Ishikawa (cell line): ENCODE measurements at regions not wholly inside any gene's neighbourhood (a gene's known extent, or its start where the extent isn't known, plus 50 kb on each side); places are given as distances from the start of the nearest gene placed in this dataset.

Experiments
- CEBPB ChIP-seq: IDR thresholded peaks from 2 replicates; pipeline ENCODE4 v1.6.1; 2012
- CREB1 ChIP-seq: IDR thresholded peaks from 2 replicates; pipeline ENCODE4 v1.6.1; 2012; ENCODE audit warnings: low read depth
- EGR1 ChIP-seq: IDR thresholded peaks from 2 replicates; pipeline ENCODE4 v1.6.1; 2012
- EP300 ChIP-seq: IDR thresholded peaks from 2 replicates; pipeline ENCODE4 v1.6.1; 2012; ENCODE audit warnings: borderline replicate concordance
- FOXM1 ChIP-seq: IDR thresholded peaks from 2 replicates; pipeline ENCODE4 v1.6.1; 2012; ENCODE audit warnings: low read depth, borderline replicate concordance
- NFIC ChIP-seq: IDR thresholded peaks from 2 replicates; pipeline ENCODE4 v1.6.1; 2012
- RAD21 ChIP-seq: IDR thresholded peaks from 2 replicates; pipeline ENCODE4 v1.6.1; 2012; ENCODE audit warnings: low read depth
- REST ChIP-seq: IDR thresholded peaks from 2 replicates; pipeline ENCODE4 v1.6.1; 2012; ENCODE audit warnings: low read depth, mild to moderate bottlenecking
- TAF1 ChIP-seq: IDR thresholded peaks from 2 replicates; pipeline ENCODE4 v1.6.1; 2012; ENCODE audit warnings: low read depth, mild to moderate bottlenecking
- TCF12 ChIP-seq: IDR thresholded peaks from 2 replicates; pipeline ENCODE4 v1.6.1; 2012; ENCODE audit warnings: low read depth
- TEAD4 ChIP-seq: IDR thresholded peaks from 2 replicates; pipeline ENCODE4 v1.6.1; 2012
- YY1 ChIP-seq: IDR thresholded peaks from 2 replicates; pipeline ENCODE4 v1.6.1; 2012; ENCODE audit warnings: low read depth
- ZBTB7A ChIP-seq: IDR thresholded peaks from 2 replicates; pipeline ENCODE4 v1.6.1; 2012; ENCODE audit warnings: low read depth
- TF ChIP-seq, protein P1 (sequence below): IDR thresholded peaks from 2 replicates; pipeline ENCODE4 v1.6.1; 2012
- TF ChIP-seq, protein P2 (sequence below): IDR thresholded peaks from 2 replicates; pipeline ENCODE4 v1.6.1; 2012

GRCh38 chr1:37128091-37128490 is 93.8 kb upstream of the GRIK3 start:
- TF ChIP-seq YY1 (no peak), CREB1 (no peak), ZBTB7A (no peak), TAF1 (no peak), TCF12 (no peak), NFIC (no peak), FOXM1 (no peak), CEBPB (no peak)
- TF ChIP-seq, protein P1, sequence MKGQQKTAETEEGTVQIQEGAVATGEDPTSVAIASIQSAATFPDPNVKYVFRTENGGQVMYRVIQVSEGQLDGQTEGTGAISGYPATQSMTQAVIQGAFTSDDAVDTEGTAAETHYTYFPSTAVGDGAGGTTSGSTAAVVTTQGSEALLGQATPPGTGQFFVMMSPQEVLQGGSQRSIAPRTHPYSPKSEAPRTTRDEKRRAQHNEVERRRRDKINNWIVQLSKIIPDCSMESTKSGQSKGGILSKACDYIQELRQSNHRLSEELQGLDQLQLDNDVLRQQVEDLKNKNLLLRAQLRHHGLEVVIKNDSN: no peak

DNA sequence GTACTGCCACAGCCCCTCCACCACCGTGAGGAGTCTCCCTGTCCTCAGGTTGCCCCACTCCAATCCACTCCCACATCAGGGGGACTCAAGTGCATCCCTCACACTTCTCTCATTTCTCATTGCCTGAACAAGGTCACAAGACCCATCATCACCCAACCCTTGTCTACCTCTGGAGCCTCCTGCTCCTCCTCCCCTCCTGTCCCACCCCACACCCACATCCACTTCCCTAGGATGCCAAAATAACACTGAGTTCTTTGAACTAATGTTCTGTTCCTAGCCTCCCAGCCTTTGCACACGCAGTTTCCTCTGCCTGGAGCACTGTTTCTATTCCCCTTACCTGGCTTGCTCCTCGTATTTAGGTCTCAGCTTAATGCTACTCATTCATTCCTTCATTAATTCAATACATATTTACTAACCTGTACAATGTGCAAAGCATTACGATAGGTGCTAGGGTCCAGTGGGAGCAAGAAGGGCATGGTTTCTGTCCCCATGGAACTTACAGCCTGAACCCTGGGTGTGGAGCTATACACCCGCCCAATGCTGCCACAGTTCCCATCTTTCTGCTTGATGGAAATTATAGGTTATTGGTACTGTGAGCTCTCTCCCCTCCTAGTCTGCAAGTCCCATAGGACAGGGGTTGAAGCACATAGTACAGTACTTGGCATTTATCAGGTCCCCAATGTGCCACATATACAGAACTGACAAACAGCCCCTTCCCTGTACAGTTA is 96.1 kb upstream of the GRIK3 start:
- TF ChIP-seq NFIC (no peak), EP300 (no peak), REST (no peak), CEBPB (no peak), EGR1 (no peak), YY1 (no peak), CREB1 (no peak), TCF12 (no peak), TAF1 (no peak), FOXM1 (no peak), TEAD4 (no peak), ZBTB7A (no peak), RAD21 (no peak)
- TF ChIP-seq, protein P1: no peak
- TF ChIP-seq, protein P2, sequence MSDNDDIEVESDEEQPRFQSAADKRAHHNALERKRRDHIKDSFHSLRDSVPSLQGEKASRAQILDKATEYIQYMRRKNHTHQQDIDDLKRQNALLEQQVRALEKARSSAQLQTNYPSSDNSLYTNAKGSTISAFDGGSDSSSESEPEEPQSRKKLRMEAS: no peak

GRCh38 chr1:37131281-37131680 is 97.0 kb upstream of the GRIK3 start:
- TF ChIP-seq CEBPB (no peak), REST (no peak), RAD21 (no peak), TAF1 (no peak), EGR1 (no peak), NFIC (no peak), TCF12 (no peak), EP300 (no peak), ZBTB7A (no peak), TEAD4 (no peak), CREB1 (no peak), FOXM1 (no peak)
- TF ChIP-seq, protein P2: no peak
- TF ChIP-seq, protein P1: no peak

DNA sequence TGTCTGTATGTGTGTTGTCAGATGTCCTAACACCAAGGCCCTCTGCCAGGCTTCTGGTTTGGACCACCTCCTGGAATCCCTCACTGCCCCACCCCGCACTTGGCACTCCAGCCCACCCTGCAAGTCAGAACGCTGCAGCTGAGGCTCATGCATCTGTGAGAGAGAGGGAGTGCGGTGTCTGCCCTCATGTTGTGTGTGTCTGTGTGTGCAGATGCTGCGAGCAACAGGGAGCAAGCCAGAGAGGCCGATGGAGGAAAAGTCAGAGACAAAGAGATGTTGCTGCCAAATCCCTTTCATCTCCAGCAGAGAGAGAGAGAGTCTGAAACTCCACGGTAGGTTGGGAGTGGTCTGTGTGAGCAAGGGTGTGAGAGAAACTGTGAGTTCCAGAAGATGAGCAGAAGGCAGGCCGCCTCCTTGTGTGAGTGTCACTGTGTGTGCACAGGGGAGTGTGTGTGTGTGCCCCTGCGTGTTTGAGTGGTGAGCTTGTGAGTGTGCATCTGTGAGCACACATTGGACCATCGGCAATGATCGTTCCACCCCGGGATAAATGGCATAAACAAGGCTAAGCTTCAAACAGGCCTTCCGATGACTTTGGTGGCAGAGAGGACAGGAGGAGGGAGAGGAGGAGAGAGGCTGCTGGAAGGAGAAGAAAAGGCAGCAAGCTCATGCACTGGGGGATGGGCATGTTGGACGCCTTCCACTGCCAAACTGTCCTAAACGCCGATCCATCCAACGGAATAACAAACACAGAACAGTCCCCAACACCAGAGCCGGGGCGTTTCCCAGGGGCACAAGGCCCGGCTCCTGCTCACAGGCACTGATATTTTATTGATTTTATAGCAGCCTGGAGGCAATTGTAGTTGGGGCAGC is 99.2 kb upstream of the GRIK3 start:
- TF ChIP-seq, protein P2: no peak
- no peak for TF ChIP-seq TAF1
- no peak for TF ChIP-seq RAD21
- no peak for TF ChIP-seq EP300

- TF ChIP-seq TAF1 (no peak), TEAD4 (no peak), CREB1 (no peak), TCF12 (no peak), RAD21 (no peak), NFIC (no peak), FOXM1 (no peak), EGR1 (no peak)
- TF ChIP-seq, protein P2: no peak
Measured at GRCh38 chr1:37134599-37134998, 100.3 kb upstream of the GRIK3 start.
